Chondrocyte (in vitro differentiated cells): ENCODE measurements at regions not wholly inside any gene's neighbourhood (a gene's known extent, or its start where the extent isn't known, plus 50 kb on each side); places are given as distances from the start of the nearest gene placed in this dataset.
"Not testable (repeated sequence)": the region's sequence is repeated elsewhere in the genome, so short reads cannot be mapped to it uniquely, and the experiment has no call there.

Experiments used
- DNase-seq: peaks from one replicate; pipeline ENCODE4 v3.0.0; 2021; ENCODE audit warnings: mixed read lengths, low spot score
- H3K27ac Mint-ChIP-seq: one replicate; pipeline ENCODE4 v1.8.0; 2021; ENCODE audit warnings: mild to moderate bottlenecking, moderate library complexity, mixed read lengths; ENCODE audit not compliant: unreplicated experiment
- H3K27me3 Mint-ChIP-seq: 2 replicates; pipeline ENCODE4 v1.8.0; 2021; ENCODE audit warnings: low read depth, mixed read lengths
- H3K36me3 Mint-ChIP-seq: 2 replicates; pipeline ENCODE4 v1.8.0; 2021; ENCODE audit warnings: low read depth, mixed read lengths
- H3K4me1 Mint-ChIP-seq: 2 replicates; pipeline ENCODE4 v1.8.0; 2021; ENCODE audit warnings: low read depth, mild to moderate bottlenecking, mixed read lengths
- H3K4me3 Mint-ChIP-seq: one replicate; pipeline ENCODE4 v1.8.0; 2021; ENCODE audit warnings: mild to moderate bottlenecking, moderate library complexity, mixed read lengths; ENCODE audit not compliant: unreplicated experiment
- H3K9me3 Mint-ChIP-seq: 2 replicates; pipeline ENCODE4 v1.8.0; 2021; ENCODE audit warnings: low read depth, mixed read lengths
- TF ChIP-seq, protein P1 (sequence below): fragments of 200-600 bp; sonication (generic); IDR thresholded peaks from 2 replicates; pipeline ENCODE4 v1.5.0; 2021; ENCODE audit warnings: antibody characterized with exemption, mild to moderate bottlenecking, moderate library complexity

- Mint-ChIP-seq H3K27ac (no peak overlapping the region), H3K36me3 (no peaks in the 10 kb centered on the region), H3K9me3 (peaks cover 21% of the 10 kb centered on the region), H3K4me1 (no peaks in the 10 kb centered on the region), H3K27me3 (no peaks in the 10 kb centered on the region), H3K4me3 (no peak overlapping the region)
- TF ChIP-seq, protein P1, sequence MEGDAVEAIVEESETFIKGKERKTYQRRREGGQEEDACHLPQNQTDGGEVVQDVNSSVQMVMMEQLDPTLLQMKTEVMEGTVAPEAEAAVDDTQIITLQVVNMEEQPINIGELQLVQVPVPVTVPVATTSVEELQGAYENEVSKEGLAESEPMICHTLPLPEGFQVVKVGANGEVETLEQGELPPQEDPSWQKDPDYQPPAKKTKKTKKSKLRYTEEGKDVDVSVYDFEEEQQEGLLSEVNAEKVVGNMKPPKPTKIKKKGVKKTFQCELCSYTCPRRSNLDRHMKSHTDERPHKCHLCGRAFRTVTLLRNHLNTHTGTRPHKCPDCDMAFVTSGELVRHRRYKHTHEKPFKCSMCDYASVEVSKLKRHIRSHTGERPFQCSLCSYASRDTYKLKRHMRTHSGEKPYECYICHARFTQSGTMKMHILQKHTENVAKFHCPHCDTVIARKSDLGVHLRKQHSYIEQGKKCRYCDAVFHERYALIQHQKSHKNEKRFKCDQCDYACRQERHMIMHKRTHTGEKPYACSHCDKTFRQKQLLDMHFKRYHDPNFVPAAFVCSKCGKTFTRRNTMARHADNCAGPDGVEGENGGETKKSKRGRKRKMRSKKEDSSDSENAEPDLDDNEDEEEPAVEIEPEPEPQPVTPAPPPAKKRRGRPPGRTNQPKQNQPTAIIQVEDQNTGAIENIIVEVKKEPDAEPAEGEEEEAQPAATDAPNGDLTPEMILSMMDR = no peak
- DNase-seq = no peak
Measured at GRCh38 chr2:136696438-136696837, 68.9 kb upstream of the THSD7B start.

DNA sequence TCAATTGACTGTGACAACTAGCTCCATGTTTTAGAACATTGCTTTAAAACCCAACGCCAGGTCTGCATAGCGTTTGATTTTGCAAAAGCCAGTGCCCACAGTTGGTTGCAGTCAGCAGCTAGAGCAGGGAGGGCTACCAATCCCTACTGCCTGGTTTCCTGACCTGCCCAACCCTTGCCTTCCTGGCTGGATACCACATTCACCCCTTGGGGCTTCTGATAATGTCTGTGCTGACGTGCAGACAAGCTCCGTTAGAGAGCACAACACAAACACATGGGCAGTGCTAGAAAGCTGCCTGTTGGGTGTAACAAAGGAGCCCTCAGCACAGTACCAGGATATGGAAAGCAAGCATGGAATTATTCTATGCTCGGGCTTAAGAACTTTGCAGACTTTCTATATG, 71.4 kb upstream of the THSD7B start:
- Mint-ChIP-seq H3K27me3 (no peaks in the 10 kb centered on the region), H3K27ac (no peak overlapping the region), H3K36me3 (no peaks in the 10 kb centered on the region), H3K9me3 (peaks cover 14% of the 10 kb centered on the region), H3K4me1 (no peaks in the 10 kb centered on the region), H3K4me3 (no peak overlapping the region)
- no peak for DNase-seq
- TF ChIP-seq, protein P1 = no peak

- H3K36me3 Mint-ChIP-seq, H3K4me3 Mint-ChIP-seq, H3K4me1 Mint-ChIP-seq, H3K27ac Mint-ChIP-seq, DNase-seq, H3K27me3 Mint-ChIP-seq: not testable (repeated sequence)
- H3K9me3 Mint-ChIP-seq = peaks cover 32% of the 10 kb centered on the region
Measured at GRCh38 chr2:136680079-136680478, 85.3 kb upstream of the THSD7B start.

DNA sequence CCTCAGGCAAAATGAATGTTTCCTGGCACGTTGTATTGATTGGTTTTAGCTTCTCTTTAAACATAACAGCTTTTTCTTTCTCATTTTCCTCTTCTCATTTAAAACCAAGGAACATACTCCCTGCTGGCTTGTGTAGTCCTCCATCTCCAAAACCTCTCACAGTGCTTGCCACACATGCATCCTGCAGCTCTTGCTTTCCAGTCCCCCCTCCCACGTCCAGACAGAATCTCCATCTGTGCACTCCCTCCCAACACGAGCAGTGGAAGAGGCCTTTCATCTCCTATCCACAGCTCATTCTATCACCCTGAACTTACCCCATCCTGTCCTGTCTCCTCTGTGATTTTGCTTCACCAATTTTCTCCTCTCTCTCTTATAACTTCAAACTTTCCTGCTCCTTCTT, 99.6 kb upstream of the THSD7B start:
- H3K27ac Mint-ChIP-seq = no peak overlapping the region
- TF ChIP-seq, protein P1 = no peak
- H3K9me3 Mint-ChIP-seq = no peaks in the 10 kb centered on the region
- H3K4me1 Mint-ChIP-seq = no peaks in the 10 kb centered on the region
- no peak for DNase-seq
- no peak overlapping the region for H3K4me3 Mint-ChIP-seq
- no peaks in the 10 kb centered on the region for H3K36me3 Mint-ChIP-seq
- no peaks in the 10 kb centered on the region for H3K27me3 Mint-ChIP-seq

GRCh38 chr2:136664713-136665405, 100.5 kb upstream of the THSD7B start:
- no peaks in the 10 kb centered on the region for H3K9me3 Mint-ChIP-seq
- H3K27me3 Mint-ChIP-seq = no peaks in the 10 kb centered on the region
- TF ChIP-seq, protein P1 = no peak

GRCh38 chr2:136658201-136658600, 107.1 kb upstream of the THSD7B start:
- H3K4me1 Mint-ChIP-seq = no peaks in the 10 kb centered on the region

More at GRCh38 chr2:136664713-136665405, 100.5 kb upstream of the THSD7B start:
- no peak overlapping the region for H3K4me3 Mint-ChIP-seq
- H3K36me3 Mint-ChIP-seq = no peaks in the 10 kb centered on the region
- H3K4me1 Mint-ChIP-seq = no peaks in the 10 kb centered on the region
- H3K27ac Mint-ChIP-seq = no peak overlapping the region
- no peak for DNase-seq

More at GRCh38 chr2:136658201-136658600, 107.1 kb upstream of the THSD7B start:
- Mint-ChIP-seq H3K27me3 (no peaks in the 10 kb centered on the region), H3K27ac (no peak overlapping the region), H3K36me3 (no peaks in the 10 kb centered on the region), H3K9me3 (peaks cover 3% of the 10 kb centered on the region), H3K4me3 (no peak overlapping the region)
- TF ChIP-seq, protein P1 = no peak
- DNase-seq = no peak
